HepG2 (cell line): ENCODE measurements at regions not wholly inside any gene's neighbourhood (a gene's known extent, or its start where the extent isn't known, plus 50 kb on each side); places are given as distances from the start of the nearest gene placed in this dataset.

Experiments used
- ATAC-seq: fragments of 200-7000 bp; cut with Tn5 transposase; 3 replicates; pipeline ENCODE4 v1.9.1; 2020; ENCODE audit warnings: mild to moderate bottlenecking, moderate library complexity
- BruUV-seq: library from RNA; stranded (reverse); fragments of 400-500 nt; replicated peaks from 2 replicates; lab custom pipeline; 2021; lab: Mats Ljungman, UMichigan
- CTCF ChIA-PET: fragments of 300-600 bp; formaldehyde crosslinking; extraction: SDS; loops from one replicate; lab custom pipeline; 2021; ENCODE audit warnings: low total read pairs, inconsistent platforms, low intra/inter-chr PET ratio; lab: Yijun Ruan, JAX
- POLR2A ChIA-PET: fragments of 350-600 bp; sonication (Branson Sonifier 250); formaldehyde crosslinking; loops from one replicate; lab custom pipeline; 2020; ENCODE audit warnings: antibody characterized with exemption, inconsistent platforms; lab: Yijun Ruan, JAX
- DNase-seq: peaks from one replicate; pipeline ENCODE4 v3.0.0-alpha.2; 2015; ENCODE audit warnings: low spot score
- FAIRE-seq: peaks from 3 replicates; lab custom pipeline; 2011; peaks lifted over from hg19 to GRCh38; lab: Jason Lieb, UNC
- H2AFZ ChIP-seq: one replicate; pipeline ENCODE4 v1.6.1; 2011; ENCODE audit warnings: low read length, inconsistent platforms
- H3K27ac ChIP-seq: fragments of 300-600 bp; 3 replicates; pipeline ENCODE4 v1.8.0; 2011; ENCODE audit warnings: mixed run types, mild to moderate bottlenecking, mixed read lengths, low read length, inconsistent platforms; ENCODE audit not compliant: insufficient read depth; ENCODE audit errors: extremely low read length
- H3K27me3 ChIP-seq, 2 experiments: fragments of 200-600 bp in 1 of 2; 2 replicates in 1 of 2; 3 replicates in 1 of 2; pipeline versions ENCODE4 v1.6.0 to v1.8.0; 2011; ENCODE audit warnings: low read length in 2 of 2, mild to moderate bottlenecking in 2 of 2, moderate library complexity in 2 of 2, inconsistent platforms in 1 of 2; ENCODE audit not compliant: insufficient read depth in 2 of 2, control insufficient read depth in 1 of 2
- H3K36me3 ChIP-seq, 2 experiments: fragments of 200-600 bp in 1 of 2; replicated peaks in 1 of 2; 2 replicates in 1 of 2; 3 replicates in 1 of 2; pipeline versions ENCODE4 v1.5.1 to v1.8.0; 2011; ENCODE audit warnings: low read length in 2 of 2, inconsistent platforms in 1 of 2; ENCODE audit not compliant: insufficient read depth in 2 of 2, control insufficient read depth in 1 of 2
- H3K4me1 ChIP-seq: 2 replicates; pipeline ENCODE4 v1.5.1; 2012; ENCODE audit warnings: low read length, inconsistent platforms; ENCODE audit not compliant: insufficient read depth
- H3K4me2 ChIP-seq: 2 replicates; pipeline ENCODE4 v1.6.0; 2011; ENCODE audit warnings: low read depth, low read length, inconsistent platforms
- H3K4me3 ChIP-seq, 3 experiments: fragments of 200-600 bp in 1 of 3; sonication (generic), shearing (Covaris generic) in 1 of 3; replicated peaks in 1 of 3; 2 replicates each; pipeline ENCODE4 v1.5.1; 2011 to 2016; ENCODE audit warnings: low read length in 3 of 3, inconsistent platforms in 2 of 3, low read depth in 2 of 3, mild to moderate bottlenecking in 2 of 3, control low read depth in 1 of 3, mixed read lengths in 1 of 3; ENCODE audit not compliant: insufficient read depth in 1 of 3
- H3K79me2 ChIP-seq: one replicate; pipeline ENCODE4 v1.6.1; 2011; ENCODE audit warnings: low read length, inconsistent platforms; ENCODE audit not compliant: insufficient read depth
- H3K9ac ChIP-seq: 2 replicates; pipeline ENCODE4 v1.6.0; 2011; ENCODE audit warnings: mild to moderate bottlenecking, low read depth, low read length, inconsistent platforms; ENCODE audit not compliant: insufficient read depth
- H3K9me3 ChIP-seq: 2 replicates; pipeline ENCODE4 v1.5.1; 2012; ENCODE audit warnings: mild to moderate bottlenecking, low read length
- H4K20me1 ChIP-seq: 2 replicates; pipeline ENCODE4 v1.6.0; 2011; ENCODE audit warnings: inconsistent platforms, mild to moderate bottlenecking, low read length, moderate library complexity; ENCODE audit not compliant: insufficient read depth
- ATF7 ChIP-seq, 2 experiments: fragments of 450-650 bp in 1 of 2; sonication (generic) in 1 of 2; formaldehyde crosslinking in 1 of 2; IDR thresholded peaks; 2 replicates each; pipeline versions ENCODE4 v1.4.0 to v1.6.1; 2016 to 2020; ENCODE audit warnings: antibody characterized with exemption in 1 of 2, mild to moderate bottlenecking in 1 of 2, missing genetic modification reagents in 1 of 2
- FOXK2 ChIP-seq: fragments of 450-650 bp; IDR thresholded peaks from 2 replicates; pipeline ENCODE4 v1.6.1; 2016
- IRF2 ChIP-seq: IDR thresholded peaks from 2 replicates; pipeline ENCODE4 v1.6.1; 2018; ENCODE audit warnings: missing genetic modification reagents, missing compliant biosample characterization
- RNF2 ChIP-seq: fragments of 450-650 bp; conservative IDR thresholded peaks from 2 replicates; pipeline ENCODE4 v1.6.1; 2016; ENCODE audit warnings: low read depth
- SETDB1 ChIP-seq: sonication (generic); formaldehyde crosslinking; IDR thresholded peaks from 2 replicates; pipeline ENCODE4 v1.5.1; 2020; ENCODE audit warnings: missing genetic modification reagents, mild to moderate bottlenecking, borderline replicate concordance
- SIN3A ChIP-seq: IDR thresholded peaks from 2 replicates; pipeline ENCODE4 v1.6.1; 2011; ENCODE audit warnings: low read depth, mild to moderate bottlenecking, control low read depth, low read length, borderline replicate concordance
- SMC3 ChIP-seq: IDR thresholded peaks from 2 replicates; pipeline ENCODE4 v1.6.1; 2011; ENCODE audit warnings: low read length, improper control_type of control experiment
- SOX13 ChIP-seq, 3 experiments: fragments of 450-650 bp in 1 of 3; sonication (generic) in 1 of 3; formaldehyde crosslinking in 1 of 3; IDR thresholded peaks in 2 of 3; conservative IDR thresholded peaks in 1 of 3; 2 replicates each; pipeline versions ENCODE4 v1.5.0 to v1.6.1; 2016 to 2020; ENCODE audit warnings: antibody characterized with exemption in 1 of 3, mild to moderate bottlenecking in 1 of 3, missing compliant biosample characterization in 1 of 3, missing genetic modification reagents in 1 of 3, moderate library complexity in 1 of 3
- SRSF1 ChIP-seq: fragments of 200-400 bp; formaldehyde crosslinking; optimal IDR thresholded peaks from 2 replicates; pipeline ENCODE3; 2017; ENCODE audit warnings: mild to moderate bottlenecking, low read depth, low read length, moderate library complexity
- TCF12 ChIP-seq, 2 experiments: fragments of 450-650 bp in 1 of 2; sonication (generic) in 1 of 2; formaldehyde crosslinking in 1 of 2; IDR thresholded peaks; 2 replicates each; pipeline versions ENCODE4 v1.6.1 to v1.8.0; 2017 to 2022; ENCODE audit warnings: antibody characterized with exemption in 1 of 2, mild to moderate bottlenecking in 1 of 2, missing genetic modification reagents in 1 of 2, moderate library complexity in 1 of 2
- ZNF318 ChIP-seq: sonication (generic); formaldehyde crosslinking; IDR thresholded peaks from 2 replicates; pipeline ENCODE4 v1.4.0; 2020; ENCODE audit warnings: mild to moderate bottlenecking, missing genetic modification reagents
- ZSCAN29 ChIP-seq: sonication (generic); formaldehyde crosslinking; conservative IDR thresholded peaks from 2 replicates; pipeline ENCODE4 v1.4.0; 2020; ENCODE audit warnings: mild to moderate bottlenecking, missing genetic modification reagents
- WGBS: methylation state at CpG from one replicate; pipeline ENCODE4 v1.1.6; 2017; ENCODE audit warnings: low lambda C conversion rate; 5-methylcytosine and 5-hydroxymethylcytosine counted together
- in situ Hi-C: cut with HindIII; loops from 2 replicates; pipeline ENCODE4 v1.10.0; 2017; ENCODE audit warnings: low pct_unique_long_range_greater_than_20kb; ENCODE audit not compliant: extremely low pct_ligation_motif_present
- intact Hi-C: fragments of 100-400 bp; cut with micrococcal nuclease; formaldehyde crosslinking; loops from one replicate; pipeline ENCODE4 v1.10.0; 2022; ENCODE audit not compliant: unreplicated experiment
- TF ChIP-seq, protein P1 (sequence below): sonication (generic); formaldehyde crosslinking; IDR thresholded peaks from 2 replicates; pipeline ENCODE4 v1.5.0; 2020; ENCODE audit warnings: mild to moderate bottlenecking, missing genetic modification reagents, borderline replicate concordance

DNA sequence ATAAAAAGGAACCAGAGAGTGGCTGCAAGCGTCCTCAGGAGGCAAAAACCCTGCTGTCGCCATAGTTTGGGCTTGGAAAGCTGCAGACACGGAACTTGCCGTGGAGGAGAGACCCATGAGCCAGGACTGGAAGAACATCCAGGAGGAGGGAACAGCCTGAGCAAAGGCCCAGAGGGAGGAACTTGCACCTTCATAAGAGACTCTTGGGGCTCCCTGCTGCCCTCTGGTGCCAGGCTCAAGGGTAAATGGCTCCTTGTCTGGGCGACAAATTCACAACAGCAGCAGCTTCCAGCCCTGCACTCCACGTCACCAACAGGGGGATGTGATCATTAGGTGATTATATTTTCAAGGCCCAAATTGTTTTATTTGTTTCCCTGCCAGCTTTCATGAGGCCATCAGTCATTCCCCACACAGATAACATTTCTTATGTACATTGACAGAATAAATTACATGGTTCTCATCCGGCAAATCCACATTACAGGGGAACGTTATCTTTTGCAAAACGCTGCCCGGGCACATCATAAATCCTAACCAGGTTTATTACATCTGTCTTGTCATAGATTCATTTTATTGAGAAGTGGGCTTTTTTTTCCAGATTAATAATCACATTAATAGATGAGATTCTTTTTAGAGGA lies 143.0 kb upstream of the GRIK3 start (continued):
- TF ChIP-seq SIN3A (no peak), RNF2 (no peak), TCF12 (IDR thresholded peaks at IDR 0.05) (no peak), TCF12 (CRISPR knock-in tag; IDR thresholded peaks at IDR 0.05) (no peak), SMC3 (peak; percentile 60), ATF7 (IDR thresholded peaks at IDR 0.05) (no peak), ATF7 (CRISPR knock-in tag; IDR thresholded peaks at IDR 0.05) (no peak), IRF2 (no peak), SOX13 (IDR thresholded peaks at IDR 0.05) (no peak), SOX13 (CRISPR knock-in tag; conservative IDR thresholded peaks at IDR 0.05 in 1 of 2, IDR thresholded peaks at IDR 0.05 in 1 of 2) (no peak)
- TF ChIP-seq, protein P1, sequence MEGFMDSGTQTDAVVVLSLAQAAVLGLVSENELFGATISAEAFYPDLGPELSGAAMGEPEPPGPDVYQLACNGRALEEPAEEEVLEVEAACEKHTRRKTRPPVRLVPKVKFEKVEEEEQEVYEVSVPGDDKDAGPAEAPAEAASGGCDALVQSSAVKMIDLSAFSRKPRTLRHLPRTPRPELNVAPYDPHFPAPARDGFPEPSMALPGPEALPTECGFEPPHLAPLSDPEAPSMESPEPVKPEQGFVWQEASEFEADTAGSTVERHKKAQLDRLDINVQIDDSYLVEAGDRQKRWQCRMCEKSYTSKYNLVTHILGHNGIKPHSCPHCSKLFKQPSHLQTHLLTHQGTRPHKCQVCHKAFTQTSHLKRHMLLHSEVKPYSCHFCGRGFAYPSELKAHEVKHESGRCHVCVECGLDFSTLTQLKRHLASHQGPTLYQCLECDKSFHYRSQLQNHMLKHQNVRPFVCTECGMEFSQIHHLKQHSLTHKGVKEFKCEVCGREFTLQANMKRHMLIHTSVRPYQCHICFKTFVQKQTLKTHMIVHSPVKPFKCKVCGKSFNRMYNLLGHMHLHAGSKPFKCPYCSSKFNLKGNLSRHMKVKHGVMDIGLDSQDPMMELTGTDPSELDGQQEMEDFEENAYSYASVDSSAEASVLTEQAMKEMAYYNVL, result no peak
- TF ChIP-seq, all 625 proteins: peak for 5

- H3K4me2 ChIP-seq, result no peak overlapping the region
- in situ Hi-C loops, result no loop called here
- ChIA-PET POLR2A (no interaction called here), CTCF (no interaction called here)
- no peak overlapping the region for H3K4me3 ChIP-seq
- no peaks in the 10 kb centered on the region for H3K79me2 ChIP-seq
- H4K20me1 ChIP-seq, result no peaks in the 10 kb centered on the region
- no peaks in the 10 kb centered on the region for H3K27me3 ChIP-seq
- H2AFZ ChIP-seq, result no peak overlapping the region
- no TSS peak for BruUV-seq
- intact Hi-C loops, result no loop called here
- no peak overlapping the region for H3K27ac ChIP-seq
- FAIRE-seq, result no peak
- no peaks in the 10 kb centered on the region for H3K9me3 ChIP-seq
- no peak overlapping the region for H3K9ac ChIP-seq
- no peak for DNase-seq
- H3K36me3 ChIP-seq, result no peaks in the 10 kb centered on the region
- no peak for ATAC-seq
- H3K4me1 ChIP-seq, result no peaks in the 10 kb centered on the region
- WGBS, result 0% methylated on average over 5 of the region's 5 CpGs
- no peak for TF ChIP-seq ZSCAN29 (CRISPR knock-in tag)
- no peak for TF ChIP-seq FOXK2
- TF ChIP-seq SETDB1 (CRISPR knock-in tag), result no peak
- no peak for TF ChIP-seq ZNF318 (CRISPR knock-in tag)
- no peak for TF ChIP-seq SRSF1
These were observed 147.1 kb upstream of the GRIK3 start for GRCh38 chr1:37181425-37181824.
